ENCODE measurements at regions not wholly inside any gene's neighbourhood (a gene's known extent, or its start where the extent isn't known, plus 50 kb on each side); places are given as distances from the start of the nearest gene placed in this dataset.
A peak's percentile ranks its signal among the peaks of the same experiment; 100 is the strongest.
"Not testable (repeated sequence)": the region's sequence is repeated elsewhere in the genome, so short reads cannot be mapped to it uniquely, and the experiment has no call there.

DNA sequence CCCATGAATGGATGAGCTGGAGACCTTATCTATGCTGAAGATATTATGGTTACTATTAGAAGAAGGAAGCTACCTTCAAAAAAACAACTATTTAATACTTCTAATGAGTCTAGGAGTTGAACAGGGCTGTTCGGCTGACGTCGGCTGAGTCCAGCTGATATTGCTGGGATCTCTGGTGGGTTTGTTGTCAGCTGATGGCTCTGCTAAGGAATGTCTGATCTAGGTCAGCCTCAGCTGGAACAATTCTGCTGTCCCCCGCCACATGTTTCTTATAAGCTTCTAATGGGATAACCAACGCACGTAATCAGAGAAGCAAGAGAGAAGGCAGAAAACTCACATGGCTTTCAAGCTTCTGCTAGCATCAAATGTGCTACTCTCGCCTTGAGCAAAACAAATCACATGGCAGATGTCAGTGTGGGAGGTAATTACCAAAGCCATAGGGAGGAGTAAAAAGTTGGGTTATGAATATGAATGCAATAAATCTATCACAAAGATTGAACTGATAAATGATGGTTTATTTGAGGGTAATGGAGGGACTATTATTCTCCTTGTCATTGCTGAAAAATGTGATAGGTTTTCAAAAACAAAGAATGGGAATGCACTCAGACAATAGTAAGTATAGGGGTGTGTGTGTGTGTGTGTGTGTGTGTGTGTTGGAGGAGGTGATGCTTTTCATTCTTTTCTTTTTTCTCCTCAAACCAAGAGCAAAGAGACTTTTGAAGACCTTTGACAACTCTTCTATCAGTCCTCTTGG lies 71.5 kb downstream of the BTBD3 start:
- ATAC-seq = no peak
- Histone ChIP-seq H3K9me3 (no peaks in the 10 kb centered on the region), H3K27me3 (no peaks in the 10 kb centered on the region), H3K36me3 (no peaks in the 10 kb centered on the region), H3K4me3 (no peak overlapping the region), H3K4me1 (no peaks in the 10 kb centered on the region), H3K27ac (no peak overlapping the region)
- TF ChIP-seq, protein P1, sequence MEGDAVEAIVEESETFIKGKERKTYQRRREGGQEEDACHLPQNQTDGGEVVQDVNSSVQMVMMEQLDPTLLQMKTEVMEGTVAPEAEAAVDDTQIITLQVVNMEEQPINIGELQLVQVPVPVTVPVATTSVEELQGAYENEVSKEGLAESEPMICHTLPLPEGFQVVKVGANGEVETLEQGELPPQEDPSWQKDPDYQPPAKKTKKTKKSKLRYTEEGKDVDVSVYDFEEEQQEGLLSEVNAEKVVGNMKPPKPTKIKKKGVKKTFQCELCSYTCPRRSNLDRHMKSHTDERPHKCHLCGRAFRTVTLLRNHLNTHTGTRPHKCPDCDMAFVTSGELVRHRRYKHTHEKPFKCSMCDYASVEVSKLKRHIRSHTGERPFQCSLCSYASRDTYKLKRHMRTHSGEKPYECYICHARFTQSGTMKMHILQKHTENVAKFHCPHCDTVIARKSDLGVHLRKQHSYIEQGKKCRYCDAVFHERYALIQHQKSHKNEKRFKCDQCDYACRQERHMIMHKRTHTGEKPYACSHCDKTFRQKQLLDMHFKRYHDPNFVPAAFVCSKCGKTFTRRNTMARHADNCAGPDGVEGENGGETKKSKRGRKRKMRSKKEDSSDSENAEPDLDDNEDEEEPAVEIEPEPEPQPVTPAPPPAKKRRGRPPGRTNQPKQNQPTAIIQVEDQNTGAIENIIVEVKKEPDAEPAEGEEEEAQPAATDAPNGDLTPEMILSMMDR (IDR thresholded peaks at IDR 0.05) = no peak
- DNase-seq = no peak
- WGBS, 2 donors = 95 to 96% methylated on average over 7 of the region's 7 CpGs
- FAIRE-seq = no peak
- intact Hi-C loops (cut with DNase I) = no loop called here

DNA sequence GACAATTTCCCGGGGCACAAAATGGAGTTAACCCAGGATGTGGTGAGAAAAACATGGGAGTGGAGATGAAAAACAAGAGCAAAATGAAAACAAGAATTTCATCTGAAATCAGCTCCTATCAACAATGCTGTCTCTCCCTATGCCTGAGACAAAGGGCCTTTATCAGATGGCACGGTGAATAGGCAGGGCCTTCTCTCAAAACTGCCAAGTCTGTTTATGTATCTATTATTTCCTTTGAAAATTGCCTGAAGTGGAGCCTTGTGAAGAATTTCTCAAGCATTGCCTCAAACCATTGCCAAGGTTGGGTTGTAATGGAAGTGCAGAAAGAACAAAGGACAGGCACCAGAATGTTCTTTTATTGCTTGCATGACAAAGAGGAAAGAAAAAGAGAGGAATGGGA lies 74.7 kb downstream of the BTBD3 start:
- intact Hi-C loops (cut with DNase I) = no loop called here
- no peak overlapping the region for H3K4me3 ChIP-seq
- no peaks in the 10 kb centered on the region for H3K36me3 ChIP-seq
- H3K4me1 ChIP-seq = no peaks in the 10 kb centered on the region
- FAIRE-seq (no peak), DNase-seq (no peak), ATAC-seq (no peak)
- TF ChIP-seq, protein P1 (IDR thresholded peaks at IDR 0.05) = no peak
- no peaks in the 10 kb centered on the region for H3K9me3 ChIP-seq
- WGBS, 2 donors = 82 to 90% methylated on average over 2 of the region's 2 CpGs
- H3K27ac ChIP-seq = no peak overlapping the region
- H3K27me3 ChIP-seq = no peaks in the 10 kb centered on the region

DNA sequence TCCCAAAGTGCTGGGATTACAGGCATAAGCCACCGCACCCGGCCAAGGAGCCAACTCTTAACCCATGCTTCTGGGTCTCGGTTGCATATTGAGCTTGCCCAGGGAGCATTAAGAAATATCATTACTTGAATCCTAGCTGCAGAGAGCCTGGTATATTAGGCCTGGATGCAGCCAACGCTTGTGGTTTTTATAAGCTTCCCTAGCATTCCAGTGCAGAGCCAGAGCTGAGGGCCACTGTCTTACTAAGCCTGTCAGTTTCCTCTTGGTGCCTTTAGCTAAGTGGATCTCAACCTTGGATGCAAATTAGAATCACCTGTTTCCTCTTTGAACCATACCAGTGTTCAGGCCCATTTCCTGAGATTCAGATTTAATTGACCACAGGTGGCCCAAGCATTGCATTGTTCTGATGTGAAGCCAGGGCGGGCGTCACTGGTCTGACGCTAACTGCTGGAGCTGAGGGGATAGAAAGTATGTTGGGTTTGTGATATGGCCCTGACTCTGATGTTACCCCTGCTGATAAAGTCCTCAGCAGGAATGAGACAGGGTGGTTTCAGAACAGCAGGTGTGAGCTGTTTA lies 76.3 kb downstream of the BTBD3 start:
- no peaks in the 10 kb centered on the region for H3K27me3 ChIP-seq

DNA sequence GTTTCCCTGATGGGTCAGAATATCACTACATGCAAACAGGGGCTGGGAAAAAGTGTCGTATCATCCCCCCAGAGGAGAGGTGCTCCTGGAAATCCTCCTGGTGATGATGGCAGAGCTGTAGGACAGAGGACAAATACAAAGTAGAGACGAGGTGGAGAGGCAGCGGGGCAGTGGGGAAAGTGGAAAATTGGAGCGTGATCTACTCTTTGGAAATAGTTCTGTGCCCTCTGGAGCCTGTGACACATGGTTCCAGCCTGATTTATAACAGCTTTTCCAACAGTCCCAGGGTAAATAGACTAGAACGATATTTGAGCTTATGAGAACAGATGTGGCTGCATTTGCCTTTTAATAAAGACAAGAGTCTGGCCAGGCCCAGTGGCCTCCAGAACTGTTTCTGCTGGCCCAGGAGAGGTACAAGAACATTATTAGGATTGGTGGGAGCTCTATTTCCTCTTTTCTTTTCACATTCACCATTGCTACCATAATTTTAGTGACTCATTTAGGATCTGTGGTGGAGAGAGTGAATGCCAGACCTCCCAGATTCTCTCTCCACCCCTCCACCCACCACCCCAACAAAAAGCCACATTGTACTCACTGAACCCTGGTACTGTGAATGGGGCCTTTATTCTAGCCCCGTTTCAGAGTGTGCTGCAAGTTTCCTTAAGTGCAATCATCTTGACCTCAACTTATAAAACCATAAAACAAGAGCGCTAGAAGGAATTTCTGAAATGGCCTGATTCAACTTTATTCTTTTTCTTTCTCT lies 78.3 kb downstream of the BTBD3 start:
- no peaks in the 10 kb centered on the region for H3K27me3 ChIP-seq
- no peak for FAIRE-seq
- ATAC-seq = peak in 1 of 4 donors; percentile 29
- H3K27ac ChIP-seq = no peak overlapping the region
- 72% methylated on average over 7 of the region's 7 CpGs for WGBS, 2 donors
- H3K4me3 ChIP-seq = no peak overlapping the region
- TF ChIP-seq, protein P1 (IDR thresholded peaks at IDR 0.05) = no peak
- H3K4me1 ChIP-seq = no peaks in the 10 kb centered on the region
- intact Hi-C loops (cut with DNase I) = no loop called here
- H3K9me3 ChIP-seq = no peaks in the 10 kb centered on the region
- H3K36me3 ChIP-seq = no peaks in the 10 kb centered on the region
- no peak for DNase-seq

More for the DNA sequence above, 76.3 kb downstream of the BTBD3 start:
- ATAC-seq (no peak), DNase-seq (no peak), FAIRE-seq (no peak)
- TF ChIP-seq, protein P1 (IDR thresholded peaks at IDR 0.05) = no peak
- intact Hi-C loops (cut with DNase I) = no loop called here
- H3K9me3 ChIP-seq = no peaks in the 10 kb centered on the region
- H3K4me1 ChIP-seq = no peaks in the 10 kb centered on the region
- H3K4me3 ChIP-seq = no peak overlapping the region
- WGBS, 2 donors = 89 to 93% methylated on average over 7 of the region's 7 CpGs
- no peak overlapping the region for H3K27ac ChIP-seq
- H3K36me3 ChIP-seq = no peaks in the 10 kb centered on the region

DNA sequence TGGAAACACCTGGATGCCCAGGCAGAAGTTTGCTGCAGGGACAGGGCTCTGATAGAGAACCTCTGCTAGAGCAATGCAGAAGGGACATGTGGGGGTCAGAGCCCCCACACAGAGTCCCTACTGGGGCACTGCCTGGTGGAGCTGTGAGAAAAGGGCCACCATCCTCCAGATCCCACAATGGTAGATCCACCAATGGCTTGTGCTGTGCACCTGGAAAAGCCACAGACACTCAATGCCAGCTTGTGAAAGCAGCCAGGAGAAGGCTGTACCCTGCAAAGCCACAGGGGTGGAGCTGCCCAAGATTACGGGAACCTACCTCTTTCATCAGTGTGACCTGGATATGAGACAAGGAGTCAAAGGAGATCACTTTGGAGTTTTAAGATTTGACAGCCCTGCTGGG lies 87.1 kb downstream of the BTBD3 start:
- DNase-seq; H3K27ac ChIP-seq; H3K4me3 ChIP-seq; H3K36me3 ChIP-seq; H3K4me1 ChIP-seq; intact Hi-C loops (cut with DNase I); H3K27me3 ChIP-seq; ATAC-seq; H3K9me3 ChIP-seq; FAIRE-seq: not testable (repeated sequence)
- 87 to 88% methylated on average over 1 of the region's 1 CpG for WGBS, 2 donors
